GM23338 (cell line): ENCODE measurements at regions not wholly inside any gene's neighbourhood (a gene's known extent, or its start where the extent isn't known, plus 50 kb on each side); places are given as distances from the start of the nearest gene placed in this dataset.

Experiments
- ATAC-seq: fragments of 200-7000 bp; cut with Tn5 transposase; 3 replicates; pipeline ENCODE4 v1.9.1; 2020
- DNase-seq: peaks from one replicate; pipeline ENCODE4 v3.0.0-alpha.2; 2015; ENCODE audit warnings: low spot score
- H2AFZ ChIP-seq: fragments of 200-600 bp; sonication (generic); 2 replicates; pipeline ENCODE4 v1.8.0; 2016; ENCODE audit warnings: antibody characterized with exemption, mild to moderate bottlenecking, moderate library complexity
- H3F3A ChIP-seq: fragments of 200-600 bp; sonication (generic); replicated peaks from 2 replicates; pipeline ENCODE4 v1.8.0; 2017; ENCODE audit warnings: antibody characterized with exemption, mixed run types, low read depth
- H3K27ac ChIP-seq: fragments of 200-600 bp; sonication (generic); 2 replicates; pipeline ENCODE4 v1.6.1; 2016; ENCODE audit warnings: low read depth
- H3K27me3 ChIP-seq: fragments of 200-600 bp; sonication (generic); 2 replicates; pipeline ENCODE4 v1.8.0; 2016; ENCODE audit warnings: mild to moderate bottlenecking, mixed run types, moderate library complexity; ENCODE audit not compliant: insufficient read depth
- H3K36me3 ChIP-seq: fragments of 200-600 bp; sonication (generic); 2 replicates; pipeline ENCODE4 v1.8.0; 2016; ENCODE audit warnings: mild to moderate bottlenecking; ENCODE audit not compliant: insufficient read depth
- H3K4me1 ChIP-seq: fragments of 200-600 bp; sonication (generic); 2 replicates; pipeline ENCODE4 v1.8.0; 2016; ENCODE audit warnings: mild to moderate bottlenecking, moderate library complexity; ENCODE audit not compliant: insufficient read depth
- H3K4me2 ChIP-seq: fragments of 200-600 bp; sonication (generic); 2 replicates; pipeline ENCODE4 v1.7.1; 2017; ENCODE audit warnings: mixed run types
- H3K4me3 ChIP-seq: fragments of 200-600 bp; sonication (generic); 2 replicates; pipeline ENCODE4 v1.6.1; 2016; ENCODE audit warnings: mixed run types
- H3K79me2 ChIP-seq: fragments of 200-600 bp; sonication (generic); replicated peaks from 2 replicates; pipeline ENCODE4 v1.8.0; 2017; ENCODE audit warnings: mild to moderate bottlenecking; ENCODE audit not compliant: insufficient read depth
- H3K9me2 ChIP-seq: fragments of 200-600 bp; sonication (generic); 2 replicates; pipeline ENCODE4 v1.8.0; 2017; ENCODE audit not compliant: insufficient read depth
- H4K20me1 ChIP-seq: fragments of 200-600 bp; sonication (generic); replicated peaks from 2 replicates; pipeline ENCODE4 v1.8.0; 2017; ENCODE audit warnings: mild to moderate bottlenecking; ENCODE audit not compliant: insufficient read depth
- H3K27ac Mint-ChIP-seq: 2 replicates; pipeline ENCODE4 v1.8.0; 2020; ENCODE audit warnings: inconsistent platforms, mild to moderate bottlenecking, moderate library complexity, mixed read lengths
- H3K27me3 Mint-ChIP-seq: 3 replicates; pipeline ENCODE4 v1.8.0; 2022; ENCODE audit warnings: low read depth, mild to moderate bottlenecking, moderate library complexity, mixed read lengths, inconsistent platforms; ENCODE audit not compliant: insufficient read depth, poor library complexity
- H3K36me3 Mint-ChIP-seq: 3 replicates; pipeline ENCODE4 v1.8.0; 2021; ENCODE audit warnings: low read depth, mild to moderate bottlenecking, inconsistent platforms, moderate library complexity, mixed read lengths
- H3K4me1 Mint-ChIP-seq: 3 replicates; pipeline ENCODE4 v1.8.0; 2020; ENCODE audit warnings: mild to moderate bottlenecking, inconsistent platforms, mixed read lengths
- H3K4me3 Mint-ChIP-seq: 3 replicates; pipeline ENCODE4 v1.8.0; 2021; ENCODE audit warnings: moderate library complexity, mild to moderate bottlenecking, inconsistent platforms, mixed read lengths
- H3K9me3 Mint-ChIP-seq: 3 replicates; pipeline ENCODE4 v1.8.0; 2020; ENCODE audit warnings: moderate library complexity, mild to moderate bottlenecking, inconsistent platforms, mixed read lengths
- CREB1 ChIP-seq: fragments of 250-450 bp; sonication (Bioruptor Pico); IDR thresholded peaks from 2 replicates; pipeline ENCODE4 v1.5.0; 2020; ENCODE audit warnings: low read depth, mild to moderate bottlenecking, moderate library complexity
- ETS1 ChIP-seq: IDR thresholded peaks from 2 replicates; pipeline ENCODE4 v1.6.1; 2016; ENCODE audit warnings: antibody characterized with exemption
- EZH2 ChIP-seq: fragments of 200-600 bp; sonication (generic); IDR thresholded peaks from one replicate; pipeline ENCODE4 v1.8.0; 2017; ENCODE audit warnings: antibody characterized with exemption, mild to moderate bottlenecking, low read depth; ENCODE audit not compliant: unreplicated experiment
- EZH2phosphoT487 ChIP-seq: fragments of 200-600 bp; sonication (generic); IDR thresholded peaks from one replicate; pipeline ENCODE4 v1.8.1; 2018; ENCODE audit warnings: antibody characterized with exemption; ENCODE audit not compliant: unreplicated experiment
- JUNB ChIP-seq: IDR thresholded peaks from one replicate; pipeline ENCODE4 v1.6.1; 2016; ENCODE audit warnings: antibody characterized with exemption; ENCODE audit not compliant: unreplicated experiment
- NANOG ChIP-seq: IDR thresholded peaks from 2 replicates; pipeline ENCODE4 v1.6.1; 2016; ENCODE audit warnings: antibody characterized with exemption, borderline replicate concordance
- POLR2AphosphoS5 ChIP-seq: IDR thresholded peaks from 2 replicates; pipeline ENCODE4 v1.6.1; 2016; ENCODE audit warnings: antibody characterized with exemption, low read depth
- REST ChIP-seq: IDR thresholded peaks from one replicate; pipeline ENCODE4 v1.6.1; 2018; ENCODE audit warnings: antibody characterized with exemption; ENCODE audit not compliant: unreplicated experiment
- STAT1 ChIP-seq: IDR thresholded peaks from one replicate; pipeline ENCODE4 v1.6.1; 2016; ENCODE audit warnings: antibody characterized with exemption; ENCODE audit not compliant: unreplicated experiment
- ZNF114 ChIP-seq: fragments of 250-450 bp; sonication (Bioruptor Pico); IDR thresholded peaks from 2 replicates; pipeline ENCODE4 v1.5.0; 2020; ENCODE audit warnings: mild to moderate bottlenecking, moderate library complexity
- ZNF331 ChIP-seq: fragments of 250-450 bp; sonication (Bioruptor Pico); IDR thresholded peaks from 2 replicates; pipeline ENCODE4 v1.5.0; 2020; ENCODE audit warnings: low read depth, mild to moderate bottlenecking, moderate library complexity
- ZNF462 ChIP-seq: fragments of 250-450 bp; sonication (Bioruptor Pico); IDR thresholded peaks from 2 replicates; pipeline ENCODE4 v1.5.0; 2020; ENCODE audit warnings: mild to moderate bottlenecking, moderate library complexity
- TF ChIP-seq, protein P1 (sequence below), 2 experiments: fragments of 200-600 bp in 1 of 2; sonication (generic) in 1 of 2; conservative IDR thresholded peaks; 2 replicates each; pipeline versions ENCODE4 v1.5.1 to v1.6.1; 2016 to 2017; ENCODE audit warnings: antibody characterized with exemption in 2 of 2, low read depth in 2 of 2, mild to moderate bottlenecking in 2 of 2, moderate library complexity in 1 of 2

DNA sequence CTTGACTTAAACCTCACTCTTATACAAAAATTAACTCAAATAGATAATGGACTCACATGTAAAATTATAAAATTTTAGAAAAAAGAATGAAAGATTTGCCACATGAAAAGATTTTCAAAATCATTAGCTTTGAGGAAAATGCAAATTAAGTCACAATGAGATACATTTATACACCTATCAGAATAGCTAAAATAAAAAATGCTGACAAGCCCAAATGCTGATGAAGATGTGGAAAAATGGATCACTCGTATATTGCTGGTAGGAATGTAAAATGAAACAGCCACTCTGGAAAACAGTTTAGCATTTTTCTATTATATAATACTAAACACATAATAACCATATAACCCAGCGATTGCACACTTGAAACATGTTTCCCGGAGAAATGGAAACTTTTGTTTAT lies 316.2 kb downstream of the ANKRD50 start:
- Histone ChIP-seq H3K4me1 (peaks cover 7% of the 10 kb centered on the region; the same call in 1 of the 2 replicates), H3K27ac (no peak overlapping the region), H3K36me3 (no peaks in the 10 kb centered on the region), H3F3A (no peaks in the 10 kb centered on the region), H3K4me3 (no peak overlapping the region), H4K20me1 (no peaks in the 10 kb centered on the region), H2AFZ (no peak overlapping the region), H3K27me3 (no peaks in the 10 kb centered on the region), H3K4me2 (no peak overlapping the region), H3K9me2 (no peaks in the 10 kb centered on the region), H3K79me2 (no peaks in the 10 kb centered on the region)
- DNase-seq (no peak), ATAC-seq (no peak)
- H3K27ac Mint-ChIP-seq = no peak overlapping the region
- H3K9me3 Mint-ChIP-seq = no peaks in the 10 kb centered on the region
- no peaks in the 10 kb centered on the region for H3K27me3 Mint-ChIP-seq
- no peak overlapping the region for H3K4me3 Mint-ChIP-seq
- no peak for TF ChIP-seq ETS1
- no peak for TF ChIP-seq POLR2AphosphoS5
- TF ChIP-seq JUNB = no peak
- TF ChIP-seq, protein P1, sequence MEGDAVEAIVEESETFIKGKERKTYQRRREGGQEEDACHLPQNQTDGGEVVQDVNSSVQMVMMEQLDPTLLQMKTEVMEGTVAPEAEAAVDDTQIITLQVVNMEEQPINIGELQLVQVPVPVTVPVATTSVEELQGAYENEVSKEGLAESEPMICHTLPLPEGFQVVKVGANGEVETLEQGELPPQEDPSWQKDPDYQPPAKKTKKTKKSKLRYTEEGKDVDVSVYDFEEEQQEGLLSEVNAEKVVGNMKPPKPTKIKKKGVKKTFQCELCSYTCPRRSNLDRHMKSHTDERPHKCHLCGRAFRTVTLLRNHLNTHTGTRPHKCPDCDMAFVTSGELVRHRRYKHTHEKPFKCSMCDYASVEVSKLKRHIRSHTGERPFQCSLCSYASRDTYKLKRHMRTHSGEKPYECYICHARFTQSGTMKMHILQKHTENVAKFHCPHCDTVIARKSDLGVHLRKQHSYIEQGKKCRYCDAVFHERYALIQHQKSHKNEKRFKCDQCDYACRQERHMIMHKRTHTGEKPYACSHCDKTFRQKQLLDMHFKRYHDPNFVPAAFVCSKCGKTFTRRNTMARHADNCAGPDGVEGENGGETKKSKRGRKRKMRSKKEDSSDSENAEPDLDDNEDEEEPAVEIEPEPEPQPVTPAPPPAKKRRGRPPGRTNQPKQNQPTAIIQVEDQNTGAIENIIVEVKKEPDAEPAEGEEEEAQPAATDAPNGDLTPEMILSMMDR (conservative IDR thresholded peaks at IDR 0.05; ENCODE audit: low read depth in 2 of 2) = no peak
- TF ChIP-seq EZH2 = no peak
- no peak for TF ChIP-seq EZH2phosphoT487
- no peak for TF ChIP-seq ZNF331 (CRISPR knock-in tag)
- TF ChIP-seq STAT1 = no peak
- TF ChIP-seq REST = no peak
- TF ChIP-seq ZNF462 (CRISPR knock-in tag) = no peak
- TF ChIP-seq NANOG = no peak
- no peak for TF ChIP-seq ZNF114 (CRISPR knock-in tag)
- no peak for TF ChIP-seq CREB1 (CRISPR knock-in tag)
- peaks cover 13% of the 10 kb centered on the region for H3K4me1 Mint-ChIP-seq
- no peaks in the 10 kb centered on the region for H3K36me3 Mint-ChIP-seq
